Neural cell (in vitro differentiated cells): ENCODE measurements at regions not wholly inside any gene's neighbourhood (a gene's known extent, or its start where the extent isn't known, plus 50 kb on each side); places are given as distances from the start of the nearest gene placed in this dataset.

Source experiments
- H2AFZ ChIP-seq: fragments of 200-600, 300-800 bp; sonication (generic), shearing (Covaris generic); 2 replicates; pipeline ENCODE4 v1.6.0; 2014; ENCODE audit warnings: low read depth, mild to moderate bottlenecking, antibody characterized with exemption, low read length, moderate library complexity
- H3F3A ChIP-seq: fragments of 200-600 bp; shearing (Covaris generic); 2 replicates; pipeline ENCODE4 v1.6.1; 2016; ENCODE audit warnings: mild to moderate bottlenecking, moderate library complexity, mixed read lengths, antibody characterized with exemption, low read length; ENCODE audit not compliant: insufficient read depth, poor library complexity, severe bottlenecking
- H3K27ac ChIP-seq: fragments of 200-600, 300-800 bp; sonication (generic), shearing (Covaris generic); 2 replicates; pipeline ENCODE4 v1.5.1; 2014; ENCODE audit warnings: mild to moderate bottlenecking, low read length, moderate library complexity
- H3K27me3 ChIP-seq: fragments of 300-800, 200-600 bp; sonication (generic), shearing (Covaris generic); 2 replicates; pipeline ENCODE4 v1.6.0; 2014; ENCODE audit warnings: mild to moderate bottlenecking, low read depth, low read length, moderate library complexity; ENCODE audit not compliant: insufficient read depth
- H3K36me3 ChIP-seq: fragments of 300-800, 200-600 bp; sonication (generic), shearing (Covaris generic); 2 replicates; pipeline ENCODE4 v1.5.1; 2014; ENCODE audit warnings: mild to moderate bottlenecking, antibody characterized with exemption, low read length, moderate library complexity; ENCODE audit not compliant: insufficient read depth
- H3K4me2 ChIP-seq: fragments of 300-800, 200-600 bp; sonication (generic), shearing (Covaris generic); 2 replicates; pipeline ENCODE4 v1.6.0; 2014; ENCODE audit warnings: mild to moderate bottlenecking, low read length
- H3K4me3 ChIP-seq: fragments of 300-800, 200-600 bp; sonication (generic), shearing (Covaris generic); 2 replicates; pipeline ENCODE4 v1.5.1; 2014; ENCODE audit warnings: mild to moderate bottlenecking, low read length, moderate library complexity
- H3K79me2 ChIP-seq: fragments of 200-600 bp; shearing (Covaris generic); replicated peaks from 2 replicates; pipeline ENCODE4 v1.6.0; 2014; ENCODE audit warnings: mild to moderate bottlenecking, low read length, moderate library complexity; ENCODE audit not compliant: insufficient read depth
- H3K9ac ChIP-seq: fragments of 300-800, 200-600 bp; sonication (generic), shearing (Covaris generic); 2 replicates; pipeline ENCODE4 v1.6.1; 2016; ENCODE audit warnings: mild to moderate bottlenecking, low read length, mixed read lengths
- H3K9me2 ChIP-seq: fragments of 200-600 bp; shearing (Covaris generic); 2 replicates; pipeline ENCODE4 v1.6.1; 2016; ENCODE audit warnings: mild to moderate bottlenecking, low read length, mixed read lengths; ENCODE audit not compliant: insufficient read depth
- H3K9me3 ChIP-seq: fragments of 200-600, 300-800 bp; sonication (generic), shearing (Covaris generic); 2 replicates; pipeline ENCODE4 v1.6.1; 2016; ENCODE audit warnings: mild to moderate bottlenecking, mixed run types, low read length, moderate library complexity, mixed read lengths
- H4K20me1 ChIP-seq: fragments of 200-600 bp; shearing (Covaris generic); 2 replicates; pipeline ENCODE4 v1.6.1; 2016; ENCODE audit warnings: mild to moderate bottlenecking, mixed run types; ENCODE audit not compliant: insufficient read depth
- CTCF ChIP-seq: fragments of 450-650 bp; IDR thresholded peaks from 2 replicates; pipeline ENCODE4 v1.5.1; 2014; ENCODE audit warnings: antibody characterized with exemption, mild to moderate bottlenecking, moderate library complexity; ENCODE audit not compliant: poor library complexity, severe bottlenecking
- EP300 ChIP-seq: fragments of 450-650 bp; conservative IDR thresholded peaks from 2 replicates; pipeline ENCODE4 v1.6.1; 2014; ENCODE audit warnings: antibody characterized with exemption, mild to moderate bottlenecking, moderate library complexity; ENCODE audit not compliant: poor library complexity, severe bottlenecking
- EZH2 ChIP-seq: fragments of 200-600, 300-800 bp; shearing (Covaris generic), sonication (generic); IDR thresholded peaks from 2 replicates; pipeline ENCODE4 v1.6.1; 2014; ENCODE audit warnings: antibody characterized with exemption, low read length, borderline replicate concordance, mild to moderate bottlenecking; ENCODE audit not compliant: insufficient read depth, poor library complexity, severe bottlenecking
- MXI1 ChIP-seq: fragments of 450-650 bp; conservative IDR thresholded peaks from 2 replicates; pipeline ENCODE4 v1.6.1; 2014; ENCODE audit warnings: antibody characterized with exemption, mild to moderate bottlenecking; ENCODE audit not compliant: poor library complexity, severe bottlenecking
- POLR2AphosphoS5 ChIP-seq: IDR thresholded peaks from 2 replicates; pipeline ENCODE4 v1.6.1; 2012
- RAD21 ChIP-seq: fragments of 450-650 bp; conservative IDR thresholded peaks from 2 replicates; pipeline ENCODE4 v1.6.1; 2014; ENCODE audit warnings: antibody characterized with exemption, mild to moderate bottlenecking, moderate library complexity
- REST ChIP-seq: IDR thresholded peaks from 2 replicates; pipeline ENCODE4 v1.6.1; 2012; ENCODE audit warnings: borderline replicate concordance
- SMC3 ChIP-seq: fragments of 450-650 bp; conservative IDR thresholded peaks from 2 replicates; pipeline ENCODE4 v1.6.1; 2014; ENCODE audit warnings: antibody characterized with exemption, mild to moderate bottlenecking, moderate library complexity; ENCODE audit not compliant: poor library complexity
- TAF1 ChIP-seq: IDR thresholded peaks from 2 replicates; pipeline ENCODE4 v1.6.1; 2012; ENCODE audit warnings: low read depth

DNA sequence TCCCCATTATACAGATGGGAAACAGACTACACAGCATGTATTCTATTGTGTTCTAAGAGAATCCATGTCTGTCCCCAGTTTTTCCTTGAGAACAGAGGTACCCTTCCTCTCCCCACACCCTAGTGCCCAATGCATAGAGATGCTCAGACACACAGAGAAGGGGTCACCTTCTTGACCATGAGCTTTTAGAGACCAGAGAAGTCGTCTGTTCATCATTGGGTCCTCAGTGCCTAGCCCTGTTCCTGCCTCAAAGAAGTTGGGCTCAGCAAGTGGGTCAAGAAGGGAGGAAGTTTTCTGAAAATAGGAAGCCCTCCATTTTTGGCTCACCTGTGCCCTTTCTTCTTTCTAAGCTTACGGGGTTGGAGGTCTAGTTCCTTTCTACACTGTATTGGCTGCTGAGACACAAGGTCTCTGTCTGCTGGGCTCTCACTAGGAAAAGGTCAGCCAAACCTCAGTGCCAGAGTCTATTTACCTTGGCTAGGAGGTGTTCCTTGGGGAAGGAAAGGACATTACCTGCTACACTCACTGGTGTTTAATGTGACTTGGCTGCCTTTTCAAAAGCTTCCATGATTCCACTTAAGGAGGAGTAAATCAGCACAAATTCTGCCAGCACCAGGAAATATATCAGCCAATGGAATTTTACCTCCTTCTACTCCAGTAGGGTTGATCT lies 198.5 kb upstream of the PWP1 start:
- H3K27ac ChIP-seq: no peak overlapping the region
- no peak overlapping the region for H3K9ac ChIP-seq
- H3K79me2 ChIP-seq: no peaks in the 10 kb centered on the region
- no peak overlapping the region for H3K4me3 ChIP-seq
- H3K9me2 ChIP-seq: no peaks in the 10 kb centered on the region
- H3K9me3 ChIP-seq: no peaks in the 10 kb centered on the region
- H3K36me3 ChIP-seq: no peaks in the 10 kb centered on the region
- no peaks in the 10 kb centered on the region for H4K20me1 ChIP-seq
- H3K27me3 ChIP-seq: no peaks in the 10 kb centered on the region
- no peak overlapping the region for H2AFZ ChIP-seq
- no peak for TF ChIP-seq POLR2AphosphoS5
- TF ChIP-seq MXI1: no peak
- H3K4me2 ChIP-seq: no peak overlapping the region
- H3F3A ChIP-seq: no peaks in the 10 kb centered on the region

GRCh38 chr12:107488666-107489065 lies 196.9 kb upstream of the PWP1 start:
- H2AFZ ChIP-seq: no peak overlapping the region
- H3K79me2 ChIP-seq: no peaks in the 10 kb centered on the region
- no peaks in the 10 kb centered on the region for H3K9me2 ChIP-seq
- no peaks in the 10 kb centered on the region for H3K27me3 ChIP-seq
- H4K20me1 ChIP-seq: no peaks in the 10 kb centered on the region
- H3K4me2 ChIP-seq: no peak overlapping the region
- TF ChIP-seq EZH2 (no peak), REST (no peak), POLR2AphosphoS5 (no peak), SMC3 (no peak), CTCF (no peak), MXI1 (no peak), RAD21 (no peak), EP300 (no peak)
- H3K4me3 ChIP-seq: no peak overlapping the region
- H3K27ac ChIP-seq: no peak overlapping the region
- H3K9me3 ChIP-seq: no peaks in the 10 kb centered on the region
- H3K36me3 ChIP-seq: no peaks in the 10 kb centered on the region
- H3F3A ChIP-seq: no peaks in the 10 kb centered on the region
- no peak overlapping the region for H3K9ac ChIP-seq

DNA sequence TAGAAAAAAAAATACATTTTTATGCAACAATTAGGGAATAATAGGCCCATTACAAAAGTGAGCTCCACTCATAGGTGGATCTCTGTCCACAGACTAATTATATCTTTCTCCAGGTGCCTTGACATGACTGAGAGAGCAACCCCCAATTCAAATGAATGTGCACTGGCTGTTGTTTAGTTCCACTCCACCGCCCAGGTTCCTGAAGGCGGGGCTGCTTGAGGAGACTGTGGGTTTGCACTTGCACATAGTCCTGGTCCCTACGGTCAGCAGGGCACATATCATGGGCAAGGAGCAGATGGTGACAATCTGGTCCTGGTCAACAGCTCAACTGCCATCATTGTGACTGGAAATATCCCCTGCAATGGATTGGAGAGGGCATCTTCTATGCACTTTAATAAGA lies 195.6 kb upstream of the PWP1 start:
- Histone ChIP-seq H3K4me2 (no peak overlapping the region), H3K9ac (no peak overlapping the region), H2AFZ (no peak overlapping the region), H3K9me2 (no peaks in the 10 kb centered on the region), H3K79me2 (no peaks in the 10 kb centered on the region), H3K36me3 (no peaks in the 10 kb centered on the region), H3K9me3 (no peaks in the 10 kb centered on the region), H3K27me3 (no peaks in the 10 kb centered on the region), H3F3A (no peaks in the 10 kb centered on the region), H3K4me3 (no peak overlapping the region), H4K20me1 (no peaks in the 10 kb centered on the region), H3K27ac (no peak overlapping the region)
- TF ChIP-seq CTCF (no peak), SMC3 (no peak), MXI1 (no peak), POLR2AphosphoS5 (no peak), EP300 (no peak), TAF1 (no peak), EZH2 (no peak), RAD21 (no peak), REST (no peak)
